Endodermal cell (in vitro differentiated cells): ENCODE measurements at regions not wholly inside any gene's neighbourhood (a gene's known extent, or its start where the extent isn't known, plus 50 kb on each side); places are given as distances from the start of the nearest gene placed in this dataset.
"Not testable (repeated sequence)": the region's sequence is repeated elsewhere in the genome, so short reads cannot be mapped to it uniquely, and the experiment has no call there.

Source experiments
- DNase-seq: peaks from one replicate; pipeline ENCODE4 v3.0.0-alpha.2; 2017
- H3K27ac ChIP-seq: 2 replicates; pipeline ENCODE4 v1.5.1; 2013; ENCODE audit warnings: mild to moderate bottlenecking, low read depth, low read length, moderate library complexity
- H3K27me3 ChIP-seq: 2 replicates; pipeline ENCODE4 v1.6.1; 2013; ENCODE audit warnings: mild to moderate bottlenecking, low read length, moderate library complexity; ENCODE audit not compliant: insufficient read depth, control insufficient read depth, poor library complexity, severe bottlenecking
- H3K36me3 ChIP-seq: 2 replicates; pipeline ENCODE4 v1.7.0; 2013; ENCODE audit warnings: mild to moderate bottlenecking, low read length, moderate library complexity; ENCODE audit not compliant: control insufficient read depth, insufficient read depth
- H3K4me1 ChIP-seq: one replicate; pipeline ENCODE4 v1.7.0; 2013; ENCODE audit warnings: low read length; ENCODE audit not compliant: control insufficient read depth, insufficient read depth
- H3K4me3 ChIP-seq: 2 replicates; pipeline ENCODE4 v1.5.1; 2013; ENCODE audit warnings: mild to moderate bottlenecking, low read length, moderate library complexity
- H3K9ac ChIP-seq: 2 replicates; pipeline ENCODE4 v1.6.1; 2013; ENCODE audit warnings: mild to moderate bottlenecking, low read length, moderate library complexity; ENCODE audit not compliant: poor library complexity, severe bottlenecking; ENCODE audit errors: extremely low read depth
- H3K9me3 ChIP-seq: 2 replicates; pipeline ENCODE4 v1.6.1; 2013; ENCODE audit warnings: mild to moderate bottlenecking, low read length, moderate library complexity; ENCODE audit not compliant: control insufficient read depth
- H3K27ac Mint-ChIP-seq: 2 replicates; pipeline ENCODE4 v1.8.0; 2020; ENCODE audit warnings: mixed read lengths
- H3K27me3 Mint-ChIP-seq: 2 replicates; pipeline ENCODE4 v1.8.0; 2021; ENCODE audit warnings: mild to moderate bottlenecking, mixed read lengths; ENCODE audit not compliant: insufficient read depth
- H3K36me3 Mint-ChIP-seq: 2 replicates; pipeline ENCODE4 v1.8.0; 2020; ENCODE audit warnings: low read depth, mixed read lengths
- H3K4me1 Mint-ChIP-seq: 2 replicates; pipeline ENCODE4 v1.8.0; 2020; ENCODE audit warnings: mixed read lengths
- H3K4me3 Mint-ChIP-seq: 2 replicates; pipeline ENCODE4 v1.8.0; 2020; ENCODE audit warnings: mild to moderate bottlenecking, moderate library complexity, mixed read lengths
- H3K9me3 Mint-ChIP-seq: 2 replicates; pipeline ENCODE4 v1.8.0; 2020; ENCODE audit warnings: mild to moderate bottlenecking, mixed read lengths
- WGBS, 2 experiments: methylation state at CpG; one replicate each; pipeline versions ENCODE4 v1.1.5 to v1.1.7; 2013; ENCODE audit warnings: missing lambda C conversion rate in 2 of 2, mixed read lengths in 1 of 2; ENCODE audit not compliant: insufficient coverage in 1 of 2, insufficient read length in 1 of 2; 5-methylcytosine and 5-hydroxymethylcytosine counted together
- TF ChIP-seq, protein P1 (sequence below): fragments of 200-600 bp; sonication (generic); conservative IDR thresholded peaks from 2 replicates; pipeline ENCODE4 v1.5.0; 2021; ENCODE audit warnings: antibody characterized with exemption, mild to moderate bottlenecking

DNA sequence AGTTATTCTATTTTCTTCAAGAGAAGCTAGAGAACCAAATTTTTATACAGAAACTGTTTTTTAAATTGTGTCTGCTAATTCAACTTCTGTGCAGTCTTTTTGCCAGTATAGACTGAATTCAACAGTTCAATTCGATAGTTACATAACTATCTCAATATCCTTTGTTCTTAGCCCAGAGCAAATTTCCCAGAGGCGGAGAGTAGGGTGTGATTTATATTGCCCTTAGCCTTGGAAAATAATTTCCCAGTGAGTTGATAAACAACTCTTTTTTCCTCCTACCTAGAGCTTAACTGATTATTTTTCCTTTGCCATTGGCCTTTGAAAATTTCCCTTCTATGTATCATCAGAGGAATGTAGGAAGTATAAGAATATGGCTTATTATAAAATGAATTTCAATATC is 420.5 kb downstream of the NSUN3 start:
- H3K9me3 Mint-ChIP-seq, result peaks cover 12% of the 10 kb centered on the region
- no peaks in the 10 kb centered on the region for H3K36me3 ChIP-seq
- H3K4me1 Mint-ChIP-seq, result peaks cover 2% of the 10 kb centered on the region
- peaks cover 15% of the 10 kb centered on the region for H3K9me3 ChIP-seq
- H3K4me3 Mint-ChIP-seq, result no peak overlapping the region
- DNase-seq, result no peak
- no peak overlapping the region for H3K27ac ChIP-seq
- TF ChIP-seq, protein P1, sequence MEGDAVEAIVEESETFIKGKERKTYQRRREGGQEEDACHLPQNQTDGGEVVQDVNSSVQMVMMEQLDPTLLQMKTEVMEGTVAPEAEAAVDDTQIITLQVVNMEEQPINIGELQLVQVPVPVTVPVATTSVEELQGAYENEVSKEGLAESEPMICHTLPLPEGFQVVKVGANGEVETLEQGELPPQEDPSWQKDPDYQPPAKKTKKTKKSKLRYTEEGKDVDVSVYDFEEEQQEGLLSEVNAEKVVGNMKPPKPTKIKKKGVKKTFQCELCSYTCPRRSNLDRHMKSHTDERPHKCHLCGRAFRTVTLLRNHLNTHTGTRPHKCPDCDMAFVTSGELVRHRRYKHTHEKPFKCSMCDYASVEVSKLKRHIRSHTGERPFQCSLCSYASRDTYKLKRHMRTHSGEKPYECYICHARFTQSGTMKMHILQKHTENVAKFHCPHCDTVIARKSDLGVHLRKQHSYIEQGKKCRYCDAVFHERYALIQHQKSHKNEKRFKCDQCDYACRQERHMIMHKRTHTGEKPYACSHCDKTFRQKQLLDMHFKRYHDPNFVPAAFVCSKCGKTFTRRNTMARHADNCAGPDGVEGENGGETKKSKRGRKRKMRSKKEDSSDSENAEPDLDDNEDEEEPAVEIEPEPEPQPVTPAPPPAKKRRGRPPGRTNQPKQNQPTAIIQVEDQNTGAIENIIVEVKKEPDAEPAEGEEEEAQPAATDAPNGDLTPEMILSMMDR, result no peak
- WGBS, 2 experiments, result 94% methylated on average over 2 of the region's 2 CpGs; no CpG with 5 or more reads in 1 of the 2 experiments
- H3K9ac ChIP-seq, result no peak overlapping the region
- H3K4me3 ChIP-seq, result no peak overlapping the region
- H3K36me3 Mint-ChIP-seq, result no peaks in the 10 kb centered on the region
- H3K27ac Mint-ChIP-seq, result no peak overlapping the region
- no peaks in the 10 kb centered on the region for H3K27me3 ChIP-seq
- peaks cover 2% of the 10 kb centered on the region for H3K4me1 ChIP-seq
- no peaks in the 10 kb centered on the region for H3K27me3 Mint-ChIP-seq

DNA sequence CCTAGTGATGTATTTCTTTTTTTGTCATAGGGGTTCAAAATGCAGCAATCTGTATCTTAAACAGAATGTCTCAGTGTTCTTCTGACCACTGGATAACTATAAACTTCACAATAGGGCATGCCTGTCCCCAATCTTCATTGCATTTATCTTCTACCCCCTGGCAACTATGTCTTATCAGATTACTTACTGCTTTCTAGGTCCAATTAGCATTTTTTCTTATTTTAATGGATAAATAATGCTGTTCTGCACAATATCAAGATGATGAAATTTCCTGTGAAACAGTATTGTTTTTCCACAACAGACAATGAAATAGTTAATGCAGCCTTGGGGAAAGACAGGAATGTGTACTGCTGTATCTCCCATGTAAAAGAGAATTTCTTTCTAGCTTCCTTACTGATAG is 432.1 kb downstream of the NSUN3 start:
- TF ChIP-seq, protein P1, result no peak
- Histone ChIP-seq H3K9ac (no peak overlapping the region), H3K4me1 (no peaks in the 10 kb centered on the region), H3K4me3 (no peak overlapping the region), H3K27ac (no peak overlapping the region), H3K36me3 (no peaks in the 10 kb centered on the region), H3K9me3 (no peaks in the 10 kb centered on the region), H3K27me3 (no peaks in the 10 kb centered on the region)
- no peaks in the 10 kb centered on the region for H3K27me3 Mint-ChIP-seq
- H3K36me3 Mint-ChIP-seq, result peaks cover 2% of the 10 kb centered on the region
- H3K4me1 Mint-ChIP-seq, result peaks cover 10% of the 10 kb centered on the region
- DNase-seq, result no peak
- H3K9me3 Mint-ChIP-seq, result no peaks in the 10 kb centered on the region
- H3K27ac Mint-ChIP-seq, result no peak overlapping the region
- H3K4me3 Mint-ChIP-seq, result no peak overlapping the region

DNA sequence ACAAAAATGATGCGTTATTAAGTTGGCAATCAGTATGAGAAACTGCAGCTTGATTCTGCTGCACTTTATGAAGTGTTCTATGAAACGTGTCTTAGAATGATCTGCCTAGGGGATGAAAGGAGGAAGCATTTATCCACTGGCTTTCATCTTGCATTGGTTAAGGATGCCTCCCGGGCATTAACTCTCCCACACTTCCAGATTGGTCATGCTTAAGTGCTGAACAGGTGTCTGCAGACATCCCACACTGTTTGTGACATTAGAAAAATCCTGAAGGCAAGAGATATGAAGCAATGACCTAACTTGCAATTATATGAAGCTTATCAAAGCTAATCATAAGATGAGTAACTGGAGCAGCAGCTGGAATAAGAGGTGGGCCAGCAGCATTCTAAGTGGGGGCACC is 437.3 kb downstream of the NSUN3 start:
- Mint-ChIP-seq H3K27ac (no peak overlapping the region), H3K9me3 (peaks cover 28% of the 10 kb centered on the region)
- H3K36me3 ChIP-seq, result no peaks in the 10 kb centered on the region

DNA sequence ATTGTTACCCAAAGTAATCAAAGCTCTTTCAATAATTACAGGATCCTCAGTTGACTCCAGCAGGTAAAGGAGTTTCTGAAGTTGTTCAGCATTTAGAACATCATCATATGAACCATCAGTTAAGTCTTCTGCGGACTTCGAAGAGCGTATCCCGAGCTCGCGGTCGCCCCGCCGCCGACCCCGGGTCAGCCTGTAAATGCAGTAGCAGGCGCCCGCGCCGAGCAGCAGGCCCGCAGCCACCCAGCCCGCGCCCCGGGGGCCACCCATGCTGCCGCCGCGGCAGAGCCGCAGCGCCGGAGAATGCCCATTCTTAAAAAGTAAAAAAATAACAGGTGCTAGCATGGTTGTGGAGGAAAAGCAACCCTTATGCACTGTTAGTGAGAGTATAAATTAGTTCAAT is 444.5 kb downstream of the NSUN3 start:
- peaks cover 25% of the 10 kb centered on the region for H3K9me3 ChIP-seq
- H3K27me3 Mint-ChIP-seq, H3K36me3 ChIP-seq, DNase-seq, H3K4me3 Mint-ChIP-seq, H3K27me3 ChIP-seq, H3K36me3 Mint-ChIP-seq, H3K27ac ChIP-seq, H3K4me1 Mint-ChIP-seq, H3K4me1 ChIP-seq, H3K27ac Mint-ChIP-seq, H3K9ac ChIP-seq, H3K4me3 ChIP-seq: not testable (repeated sequence)
- H3K9me3 Mint-ChIP-seq, result peaks cover 25% of the 10 kb centered on the region
- 97 to 100% methylated on average over 9 to 25 of the region's 25 CpGs for WGBS, 2 experiments

More for the DNA sequence above, 437.3 kb downstream of the NSUN3 start:
- WGBS, 2 experiments, result 93% methylated on average over 2 to 3 of the region's 3 CpGs
- H3K4me1 ChIP-seq, result no peaks in the 10 kb centered on the region
- H3K9ac ChIP-seq, result no peak overlapping the region
- H3K4me3 ChIP-seq, result no peak overlapping the region
- Mint-ChIP-seq H3K27me3 (no peaks in the 10 kb centered on the region), H3K4me1 (no peaks in the 10 kb centered on the region), H3K36me3 (peaks cover 2% of the 10 kb centered on the region), H3K4me3 (no peak overlapping the region)
- TF ChIP-seq, protein P1, result no peak
- H3K27ac ChIP-seq, result no peak overlapping the region
- peaks cover 25% of the 10 kb centered on the region for H3K9me3 ChIP-seq
- DNase-seq, result no peak
- H3K27me3 ChIP-seq, result no peaks in the 10 kb centered on the region
